Spleen (tissue), 7 donors: ENCODE measurements at regions not wholly inside any gene's neighbourhood (a gene's known extent, or its start where the extent isn't known, plus 50 kb on each side); places are given as distances from the start of the nearest gene placed in this dataset.

Experiments
- CTCF ChIP-seq, 11 experiments: fragments of 200-600 bp in 7 of 11; fragments of 450-650 bp in 4 of 11; sonication (generic) in 4 of 11; IDR thresholded peaks in 8 of 11; conservative IDR thresholded peaks in 3 of 11; 1 replicate in 7 of 11; 2 replicates in 4 of 11; pipeline versions ENCODE4 v1.4.0 to v1.8.0; 2016 to 2021; ENCODE audit warnings: antibody characterized with exemption in 11 of 11, inconsistent platforms in 4 of 11, mild to moderate bottlenecking in 1 of 11
- POLR2AphosphoS5 ChIP-seq, 3 donors: sonication (generic); formaldehyde crosslinking; IDR thresholded peaks; one replicate each; pipeline ENCODE4 v1.5.1; 2017; ENCODE audit warnings: antibody characterized with exemption in 3 of 3
- donor health status: DM: no; HTN: no; CAD: no; lungs with moderate emphysema.
- donor health status: DM: no; HTN: no; CAD: no.
- donor health status: DM: no; HTN: no; CAD: no.

DNA sequence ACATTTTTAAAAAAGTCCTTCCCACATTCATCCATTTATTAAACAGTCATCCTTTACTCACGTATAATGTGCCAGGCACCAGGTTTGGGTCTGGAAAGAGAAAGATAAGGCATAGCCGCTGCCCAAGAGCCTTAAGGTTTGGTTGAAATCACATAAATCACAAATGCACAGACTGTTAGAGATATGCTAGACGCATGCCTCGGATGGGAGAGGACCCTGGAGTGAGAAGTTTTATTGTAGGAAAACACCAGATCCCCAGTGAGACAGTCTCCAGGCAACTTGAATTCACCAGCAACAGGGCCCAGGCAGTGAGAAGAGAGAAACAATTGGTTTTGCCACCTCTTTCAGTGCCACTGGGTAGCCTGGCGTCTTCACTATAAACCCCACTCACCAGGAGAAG is 305.9 kb upstream of the AMIGO2 start:
- no peak for TF ChIP-seq POLR2AphosphoS5 (IDR thresholded peaks at IDR 0.05)
- no peak for TF ChIP-seq CTCF (IDR thresholded peaks at IDR 0.05 in 8 of 11, conservative IDR thresholded peaks at IDR 0.05 in 3 of 11)
